ENCODE measurements at regions not wholly inside any gene's neighbourhood (a gene's known extent, or its start where the extent isn't known, plus 50 kb on each side); places are given as distances from the start of the nearest gene placed in this dataset.

- TF ChIP-seq, protein P1, sequence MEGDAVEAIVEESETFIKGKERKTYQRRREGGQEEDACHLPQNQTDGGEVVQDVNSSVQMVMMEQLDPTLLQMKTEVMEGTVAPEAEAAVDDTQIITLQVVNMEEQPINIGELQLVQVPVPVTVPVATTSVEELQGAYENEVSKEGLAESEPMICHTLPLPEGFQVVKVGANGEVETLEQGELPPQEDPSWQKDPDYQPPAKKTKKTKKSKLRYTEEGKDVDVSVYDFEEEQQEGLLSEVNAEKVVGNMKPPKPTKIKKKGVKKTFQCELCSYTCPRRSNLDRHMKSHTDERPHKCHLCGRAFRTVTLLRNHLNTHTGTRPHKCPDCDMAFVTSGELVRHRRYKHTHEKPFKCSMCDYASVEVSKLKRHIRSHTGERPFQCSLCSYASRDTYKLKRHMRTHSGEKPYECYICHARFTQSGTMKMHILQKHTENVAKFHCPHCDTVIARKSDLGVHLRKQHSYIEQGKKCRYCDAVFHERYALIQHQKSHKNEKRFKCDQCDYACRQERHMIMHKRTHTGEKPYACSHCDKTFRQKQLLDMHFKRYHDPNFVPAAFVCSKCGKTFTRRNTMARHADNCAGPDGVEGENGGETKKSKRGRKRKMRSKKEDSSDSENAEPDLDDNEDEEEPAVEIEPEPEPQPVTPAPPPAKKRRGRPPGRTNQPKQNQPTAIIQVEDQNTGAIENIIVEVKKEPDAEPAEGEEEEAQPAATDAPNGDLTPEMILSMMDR (IDR thresholded peaks at IDR 0.05; ENCODE audit: borderline replicate concordance, extremely low read depth, low read length, poor library complexity, severe bottlenecking), result no peak
- no peak for TF ChIP-seq EZH2 (IDR thresholded peaks at IDR 0.05; ENCODE audit: borderline replicate concordance, low read depth, low read length, severe bottlenecking)
Observed at GRCh38 chr13:50449465-50449864, 394.0 kb downstream of the DLEU7 start.
